ENCODE measurements at regions not wholly inside any gene's neighbourhood (a gene's known extent, or its start where the extent isn't known, plus 50 kb on each side); places are given as distances from the start of the nearest gene placed in this dataset.

GRCh38 chr4:66544281-66544680, 874.0 kb upstream of the EPHA5 start:
- TF ChIP-seq CTCF (conservative IDR thresholded peaks at IDR 0.05; ENCODE audit: low read length) (no peak), EZH2phosphoT487 (IDR thresholded peaks at IDR 0.05; ENCODE audit: borderline replicate concordance, low read depth, low read length) (no peak)

All from OCI-LY7 (cell line).